ENCODE measurements at regions not wholly inside any gene's neighbourhood (a gene's known extent, or its start where the extent isn't known, plus 50 kb on each side); places are given as distances from the start of the nearest gene placed in this dataset.
"Not testable (repeated sequence)": the region's sequence is repeated elsewhere in the genome, so short reads cannot be mapped to it uniquely, and the experiment has no call there.

DNA sequence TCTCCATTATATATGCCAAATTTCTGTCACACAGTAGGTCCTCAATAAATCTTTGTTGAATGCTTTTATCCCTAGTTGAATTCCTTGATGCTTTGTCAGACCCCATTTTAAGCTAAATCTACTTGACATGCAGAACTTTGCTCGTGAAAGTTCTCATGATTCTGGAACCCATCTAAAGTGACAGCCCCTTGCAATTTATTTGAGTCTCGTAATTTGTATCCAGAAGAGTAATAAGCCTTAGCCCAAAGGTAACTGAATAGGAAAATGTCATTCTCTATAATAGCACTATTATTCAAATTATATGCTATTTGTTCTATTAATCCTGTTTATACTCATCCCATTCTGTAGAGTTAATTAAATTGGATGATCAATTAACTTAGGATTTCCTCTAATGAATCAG, 466.6 kb upstream of the OLFM3 start:
- Mint-ChIP-seq H3K4me3 (no peak overlapping the region), H3K27me3 (no peaks in the 10 kb centered on the region), H3K36me3 (no peaks in the 10 kb centered on the region), H3K27ac (no peak overlapping the region), H3K4me1 (ENCODE audit: low read depth) (no peaks in the 10 kb centered on the region), H3K9me3 (no peaks in the 10 kb centered on the region)
- ChIA-PET POLR2A (no interaction called here), CTCF (no interaction called here)
- DNase-seq = no peak
- intact Hi-C loops (cut with micrococcal nuclease) = no loop called here

DNA sequence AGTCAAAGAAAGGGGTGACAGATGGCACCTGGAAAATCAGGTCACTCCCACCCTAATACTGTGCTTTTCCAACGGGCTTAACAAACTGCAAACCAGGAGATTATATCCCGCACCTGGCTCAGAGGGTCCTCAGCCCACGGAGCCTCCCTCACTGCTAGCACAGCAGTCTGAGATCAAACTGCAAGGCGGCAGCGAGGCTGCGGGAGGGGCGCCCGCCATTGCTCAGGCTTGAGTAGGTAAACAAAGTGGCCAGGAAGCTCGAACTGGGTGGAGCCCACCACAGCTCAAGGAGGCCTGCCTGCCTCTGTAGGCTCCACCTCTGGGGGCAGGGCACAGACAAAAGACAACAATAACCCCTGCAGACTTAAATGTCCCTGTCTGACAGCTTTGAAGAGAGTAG, 445.6 kb upstream of the OLFM3 start:
- H3K36me3 Mint-ChIP-seq; DNase-seq; H3K4me1 Mint-ChIP-seq (ENCODE audit: low read depth); intact Hi-C loops (cut with micrococcal nuclease); H3K27me3 Mint-ChIP-seq; H3K27ac Mint-ChIP-seq; CTCF ChIA-PET; H3K4me3 Mint-ChIP-seq; POLR2A ChIA-PET: not testable (repeated sequence)
- H3K9me3 Mint-ChIP-seq = peaks cover 17% of the 10 kb centered on the region

DNA sequence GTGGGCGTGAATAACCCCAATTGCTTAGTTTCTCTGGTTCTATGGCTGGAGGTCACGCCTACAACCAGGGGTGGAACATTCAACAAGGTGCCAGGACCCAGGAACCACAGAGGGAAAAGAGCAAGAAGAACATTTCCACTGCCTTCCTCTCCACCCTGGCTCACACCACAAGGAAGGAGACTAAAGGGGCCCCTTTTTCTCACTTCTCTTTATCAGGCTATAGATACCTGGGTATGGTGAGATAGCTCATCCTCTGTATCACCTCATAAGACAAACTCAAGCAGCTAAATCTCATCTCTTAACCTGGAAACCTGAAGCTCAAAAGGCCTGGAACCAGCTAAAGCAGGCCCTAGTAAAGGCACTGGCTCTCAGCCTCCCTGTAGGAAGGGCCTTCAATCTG, 438.8 kb upstream of the OLFM3 start:
- H3K27me3 Mint-ChIP-seq = no peaks in the 10 kb centered on the region
- H3K36me3 Mint-ChIP-seq = no peaks in the 10 kb centered on the region
- no peaks in the 10 kb centered on the region for H3K4me1 Mint-ChIP-seq (ENCODE audit: low read depth)
- no peak overlapping the region for H3K4me3 Mint-ChIP-seq
- no peak overlapping the region for H3K27ac Mint-ChIP-seq
- peaks cover 4% of the 10 kb centered on the region for H3K9me3 Mint-ChIP-seq
- ChIA-PET CTCF (no interaction called here), POLR2A (no interaction called here)
- DNase-seq = no peak
- intact Hi-C loops (cut with micrococcal nuclease) = no loop called here

DNA sequence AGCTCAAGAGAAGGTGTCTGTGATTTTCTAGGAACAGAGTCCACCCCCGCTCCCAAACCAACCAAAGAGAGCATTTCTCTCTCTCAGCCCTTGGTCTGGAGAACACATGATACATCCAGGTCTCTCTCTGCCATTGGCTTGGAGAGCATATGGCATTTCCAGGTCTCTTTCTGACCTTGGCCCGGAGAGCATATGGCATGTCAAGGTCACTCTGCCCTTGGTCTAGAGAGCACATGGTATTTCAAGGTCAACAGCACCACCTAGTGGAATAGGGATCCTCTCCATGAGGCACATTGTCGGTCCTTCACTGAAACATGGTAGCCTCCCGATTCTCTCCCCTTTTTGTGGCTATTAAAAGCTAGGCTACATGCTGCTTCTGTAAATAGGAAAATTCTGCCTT, 437.7 kb upstream of the OLFM3 start:
- H3K27ac Mint-ChIP-seq = no peak overlapping the region
- ChIA-PET POLR2A (no interaction called here), CTCF (no interaction called here)
- DNase-seq = no peak
- H3K36me3 Mint-ChIP-seq = no peaks in the 10 kb centered on the region
- peaks cover 4% of the 10 kb centered on the region for H3K9me3 Mint-ChIP-seq
- H3K4me1 Mint-ChIP-seq (ENCODE audit: low read depth) = no peaks in the 10 kb centered on the region
- intact Hi-C loops (cut with micrococcal nuclease) = loop anchor here (5.0 kb wide), 1 partner anchor 912 kb away; no protein-coding TSS in a partner anchor
- H3K27me3 Mint-ChIP-seq = no peaks in the 10 kb centered on the region
- H3K4me3 Mint-ChIP-seq = no peak overlapping the region

DNA sequence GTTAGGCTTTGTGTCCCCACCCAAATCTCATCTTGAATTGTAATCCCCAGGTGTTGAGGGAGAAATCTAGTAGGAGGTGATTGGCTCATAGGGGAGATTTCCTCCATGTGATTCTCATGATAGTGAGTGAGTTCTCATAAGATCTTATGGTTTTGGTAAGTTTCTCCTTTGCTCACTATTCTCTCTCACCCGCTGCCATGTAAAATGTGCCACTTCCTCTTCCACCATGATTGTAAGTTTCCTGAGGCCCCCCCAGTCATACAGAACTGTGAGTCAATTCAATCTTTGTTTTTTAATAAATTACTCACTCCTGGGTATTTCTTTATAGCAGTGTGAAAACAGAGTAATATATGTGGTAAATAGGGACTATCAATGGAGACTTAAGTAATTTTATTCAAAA, 434.5 kb upstream of the OLFM3 start:
- H3K4me1 Mint-ChIP-seq (ENCODE audit: low read depth) = no peaks in the 10 kb centered on the region
- no peaks in the 10 kb centered on the region for H3K36me3 Mint-ChIP-seq
- intact Hi-C loops (cut with micrococcal nuclease) = loop anchor here (5.0 kb wide), 1 partner anchor 909 kb away; no protein-coding TSS in a partner anchor
- no peak overlapping the region for H3K4me3 Mint-ChIP-seq
- H3K9me3 Mint-ChIP-seq = peaks cover 4% of the 10 kb centered on the region
- no peak for DNase-seq
- H3K27ac Mint-ChIP-seq = no peak overlapping the region
- ChIA-PET POLR2A (no interaction called here), CTCF (no interaction called here)
- H3K27me3 Mint-ChIP-seq = no peaks in the 10 kb centered on the region

DNA sequence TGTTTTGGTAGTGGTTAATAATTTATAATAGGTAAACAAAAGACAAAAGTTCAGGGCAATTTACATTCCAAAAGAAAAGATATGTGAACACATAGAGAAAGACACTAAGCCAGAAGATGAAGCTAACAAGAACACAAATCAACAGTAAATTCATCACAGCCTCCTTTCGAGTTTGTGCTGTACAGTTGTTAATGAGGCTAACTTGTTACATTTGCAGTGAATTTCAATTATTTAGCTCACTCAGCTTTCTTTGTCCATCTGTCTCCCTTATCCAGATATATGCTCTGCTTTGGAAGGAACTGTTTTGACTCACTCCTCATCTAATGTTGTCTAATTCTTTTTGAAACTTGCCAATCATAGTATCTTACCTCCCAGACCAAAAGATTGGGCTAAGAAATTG, 423.3 kb upstream of the OLFM3 start:
- no peaks in the 10 kb centered on the region for H3K4me1 Mint-ChIP-seq (ENCODE audit: low read depth)
- H3K4me3 Mint-ChIP-seq = no peak overlapping the region
- POLR2A ChIA-PET = no interaction called here
- no peak overlapping the region for H3K27ac Mint-ChIP-seq
- no peaks in the 10 kb centered on the region for H3K27me3 Mint-ChIP-seq
- no peaks in the 10 kb centered on the region for H3K36me3 Mint-ChIP-seq
- DNase-seq = no peak
- intact Hi-C loops (cut with micrococcal nuclease) = no loop called here
- peaks cover 2% of the 10 kb centered on the region for H3K9me3 Mint-ChIP-seq
- CTCF ChIA-PET = no interaction called here

Measured in activated CD4-positive, alpha-beta memory T cell treated with anti-CD3 and anti-CD28 coated beads for 36 hours (primary cell).